ENCODE measurements at regions not wholly inside any gene's neighbourhood (a gene's known extent, or its start where the extent isn't known, plus 50 kb on each side); places are given as distances from the start of the nearest gene placed in this dataset.

- Histone ChIP-seq H2BK5ac (ENCODE audit: low read depth, low read length, poor library complexity, severe bottlenecking) (no peak overlapping the region), H2BK120ac (ENCODE audit: low read depth, low read length) (no peak overlapping the region), H4K91ac (ENCODE audit: low read length) (no peak overlapping the region), H4K8ac (ENCODE audit: low read length) (no peak overlapping the region), H2AFZ (ENCODE audit: low read depth, low read length) (no peak overlapping the region), H3K14ac (ENCODE audit: low read length in 2 of 2) (no peak overlapping the region), H3K18ac (ENCODE audit: low read depth in 1 of 2, low read length in 2 of 2) (no peak overlapping the region), H3K4me3 (ENCODE audit: insufficient read depth in 1 of 2, low read depth in 1 of 2, low read length in 2 of 2) (no peak overlapping the region), H3K4me2 (ENCODE audit: low read length, poor library complexity, severe bottlenecking) (no peak overlapping the region), H3K4ac (ENCODE audit: low read depth in 1 of 2, low read length in 2 of 2) (no peak overlapping the region), H2AK5ac (ENCODE audit: low read length, severe bottlenecking) (no peak overlapping the region), H3K9ac (ENCODE audit: low read length) (no peak overlapping the region), H2BK12ac (ENCODE audit: low read length in 2 of 2) (no peak overlapping the region), H3K27me3 (ENCODE audit: control insufficient read depth in 1 of 2, insufficient read depth in 1 of 2, low read length in 2 of 2) (no peaks in the 10 kb centered on the region), H3K23ac (ENCODE audit: low read length in 2 of 2) (no peak overlapping the region), H3K27ac (ENCODE audit: low read length, poor library complexity, severe bottlenecking) (no peak overlapping the region), H3K36me3 (ENCODE audit: control insufficient read depth in 1 of 2, insufficient read depth in 2 of 2, low read depth in 1 of 2, low read length in 2 of 2) (no peaks in the 10 kb centered on the region), H3K79me1 (replicated peaks; ENCODE audit: low read length, poor library complexity, severe bottlenecking) (no peaks in the 10 kb centered on the region), H2BK15ac (ENCODE audit: low read depth, poor library complexity, severe bottlenecking) (no peak overlapping the region), H3K4me1 (ENCODE audit: control insufficient read depth, insufficient read depth, low read depth, low read length) (no peaks in the 10 kb centered on the region), H3K9me3 (ENCODE audit: control insufficient read depth, low read length) (no peaks in the 10 kb centered on the region)
- WGBS: 100% methylated on average over 1 of the region's 2 CpGs
- no peak for DNase-seq
These were observed 102.7 kb downstream of the ZWINT start for GRCh38 chr10:56258378-56258777.

- Histone ChIP-seq H3K4me1 (ENCODE audit: control insufficient read depth, insufficient read depth, low read depth, low read length) (no peaks in the 10 kb centered on the region), H3K27ac (ENCODE audit: low read length, poor library complexity, severe bottlenecking) (no peak overlapping the region), H3K36me3 (ENCODE audit: control insufficient read depth in 1 of 2, insufficient read depth in 2 of 2, low read depth in 1 of 2, low read length in 2 of 2) (no peaks in the 10 kb centered on the region), H2BK5ac (ENCODE audit: low read depth, low read length, poor library complexity, severe bottlenecking) (no peak overlapping the region), H2AK5ac (ENCODE audit: low read length, severe bottlenecking) (no peak overlapping the region), H3K4me2 (ENCODE audit: low read length, poor library complexity, severe bottlenecking) (no peak overlapping the region), H3K23ac (ENCODE audit: low read length in 2 of 2) (no peak overlapping the region), H2BK120ac (ENCODE audit: low read depth, low read length) (no peak overlapping the region), H2BK12ac (ENCODE audit: low read length in 2 of 2) (no peak overlapping the region), H3K18ac (ENCODE audit: low read depth in 1 of 2, low read length in 2 of 2) (no peak overlapping the region), H4K8ac (ENCODE audit: low read length) (no peak overlapping the region), H2AFZ (ENCODE audit: low read depth, low read length) (no peak overlapping the region), H4K91ac (ENCODE audit: low read length) (no peak overlapping the region), H3K9ac (ENCODE audit: low read length) (no peak overlapping the region), H3K79me1 (replicated peaks; ENCODE audit: low read length, poor library complexity, severe bottlenecking) (no peaks in the 10 kb centered on the region), H3K9me3 (ENCODE audit: control insufficient read depth, low read length) (no peaks in the 10 kb centered on the region), H3K27me3 (ENCODE audit: control insufficient read depth in 1 of 2, insufficient read depth in 1 of 2, low read length in 2 of 2) (no peaks in the 10 kb centered on the region), H3K4me3 (ENCODE audit: insufficient read depth in 1 of 2, low read depth in 1 of 2, low read length in 2 of 2) (no peak overlapping the region), H2BK15ac (ENCODE audit: low read depth, poor library complexity, severe bottlenecking) (no peak overlapping the region), H3K14ac (ENCODE audit: low read length in 2 of 2) (no peak overlapping the region), H3K4ac (ENCODE audit: low read depth in 1 of 2, low read length in 2 of 2) (no peak overlapping the region)
- WGBS: 82% methylated on average over 8 of the region's 8 CpGs
- DNase-seq: no peak
These were observed 105.8 kb downstream of the ZWINT start for GRCh38 chr10:56255298-56255697.

- Histone ChIP-seq H3K9me3 (ENCODE audit: control insufficient read depth, low read length) (no peaks in the 10 kb centered on the region), H3K18ac (ENCODE audit: low read depth in 1 of 2, low read length in 2 of 2) (no peak overlapping the region), H2AK5ac (ENCODE audit: low read length, severe bottlenecking) (no peak overlapping the region), H2BK5ac (ENCODE audit: low read depth, low read length, poor library complexity, severe bottlenecking) (no peak overlapping the region), H3K36me3 (ENCODE audit: control insufficient read depth in 1 of 2, insufficient read depth in 2 of 2, low read depth in 1 of 2, low read length in 2 of 2) (no peaks in the 10 kb centered on the region), H2AFZ (ENCODE audit: low read depth, low read length) (no peak overlapping the region), H3K23ac (ENCODE audit: low read length in 2 of 2) (no peak overlapping the region), H2BK12ac (ENCODE audit: low read length in 2 of 2) (no peak overlapping the region), H3K4ac (ENCODE audit: low read depth in 1 of 2, low read length in 2 of 2) (no peak overlapping the region), H3K4me2 (ENCODE audit: low read length, poor library complexity, severe bottlenecking) (no peak overlapping the region), H3K27me3 (ENCODE audit: control insufficient read depth in 1 of 2, insufficient read depth in 1 of 2, low read length in 2 of 2) (no peaks in the 10 kb centered on the region), H3K27ac (ENCODE audit: low read length, poor library complexity, severe bottlenecking) (no peak overlapping the region), H3K4me3 (ENCODE audit: insufficient read depth in 1 of 2, low read depth in 1 of 2, low read length in 2 of 2) (no peak overlapping the region), H3K79me1 (replicated peaks; ENCODE audit: low read length, poor library complexity, severe bottlenecking) (no peaks in the 10 kb centered on the region), H3K4me1 (ENCODE audit: control insufficient read depth, insufficient read depth, low read depth, low read length) (no peaks in the 10 kb centered on the region), H3K14ac (ENCODE audit: low read length in 2 of 2) (no peak overlapping the region), H2BK120ac (ENCODE audit: low read depth, low read length) (no peak overlapping the region), H3K9ac (ENCODE audit: low read length) (no peak overlapping the region), H4K8ac (ENCODE audit: low read length) (no peak overlapping the region), H4K91ac (ENCODE audit: low read length) (no peak overlapping the region), H2BK15ac (ENCODE audit: low read depth, poor library complexity, severe bottlenecking) (no peak overlapping the region)
- 83% methylated on average over 5 of the region's 5 CpGs for WGBS
- no peak for DNase-seq
These were observed 120.6 kb downstream of the ZWINT start for GRCh38 chr10:56240471-56240870.

GRCh38 chr10:56231436-56231835, 129.6 kb downstream of the ZWINT start:
- H3K4me3 ChIP-seq (ENCODE audit: insufficient read depth in 1 of 2, low read depth in 1 of 2, low read length in 2 of 2): no peak overlapping the region
- no peak overlapping the region for H2BK12ac ChIP-seq (ENCODE audit: low read length in 2 of 2)
- H3K9me3 ChIP-seq (ENCODE audit: control insufficient read depth, low read length): no peaks in the 10 kb centered on the region
- H3K79me1 ChIP-seq (replicated peaks; ENCODE audit: low read length, poor library complexity, severe bottlenecking): no peaks in the 10 kb centered on the region
- H3K27me3 ChIP-seq (ENCODE audit: control insufficient read depth in 1 of 2, insufficient read depth in 1 of 2, low read length in 2 of 2): no peaks in the 10 kb centered on the region
- H3K14ac ChIP-seq (ENCODE audit: low read length in 2 of 2): no peak overlapping the region
- no peak overlapping the region for H3K27ac ChIP-seq (ENCODE audit: low read length, poor library complexity, severe bottlenecking)
- WGBS: 68% methylated on average over 4 of the region's 5 CpGs
- no peaks in the 10 kb centered on the region for H3K4me1 ChIP-seq (ENCODE audit: control insufficient read depth, insufficient read depth, low read depth, low read length)
- H3K18ac ChIP-seq (ENCODE audit: low read depth in 1 of 2, low read length in 2 of 2): no peak overlapping the region
- no peak overlapping the region for H2AFZ ChIP-seq (ENCODE audit: low read depth, low read length)
- no peak overlapping the region for H4K91ac ChIP-seq (ENCODE audit: low read length)
- H2BK5ac ChIP-seq (ENCODE audit: low read depth, low read length, poor library complexity, severe bottlenecking): no peak overlapping the region
- H3K36me3 ChIP-seq (ENCODE audit: control insufficient read depth in 1 of 2, insufficient read depth in 2 of 2, low read depth in 1 of 2, low read length in 2 of 2): no peaks in the 10 kb centered on the region
- H3K4me2 ChIP-seq (ENCODE audit: low read length, poor library complexity, severe bottlenecking): no peak overlapping the region
- no peak overlapping the region for H3K9ac ChIP-seq (ENCODE audit: low read length)
- H2BK15ac ChIP-seq (ENCODE audit: low read depth, poor library complexity, severe bottlenecking): no peak overlapping the region
- no peak overlapping the region for H2AK5ac ChIP-seq (ENCODE audit: low read length, severe bottlenecking)
- H4K8ac ChIP-seq (ENCODE audit: low read length): no peak overlapping the region
- no peak overlapping the region for H2BK120ac ChIP-seq (ENCODE audit: low read depth, low read length)
- no peak overlapping the region for H3K23ac ChIP-seq (ENCODE audit: low read length in 2 of 2)
- no peak overlapping the region for H3K4ac ChIP-seq (ENCODE audit: low read depth in 1 of 2, low read length in 2 of 2)
- DNase-seq: no peak
